ENCODE measurements at regions not wholly inside any gene's neighbourhood (a gene's known extent, or its start where the extent isn't known, plus 50 kb on each side); places are given as distances from the start of the nearest gene placed in this dataset.

DNA sequence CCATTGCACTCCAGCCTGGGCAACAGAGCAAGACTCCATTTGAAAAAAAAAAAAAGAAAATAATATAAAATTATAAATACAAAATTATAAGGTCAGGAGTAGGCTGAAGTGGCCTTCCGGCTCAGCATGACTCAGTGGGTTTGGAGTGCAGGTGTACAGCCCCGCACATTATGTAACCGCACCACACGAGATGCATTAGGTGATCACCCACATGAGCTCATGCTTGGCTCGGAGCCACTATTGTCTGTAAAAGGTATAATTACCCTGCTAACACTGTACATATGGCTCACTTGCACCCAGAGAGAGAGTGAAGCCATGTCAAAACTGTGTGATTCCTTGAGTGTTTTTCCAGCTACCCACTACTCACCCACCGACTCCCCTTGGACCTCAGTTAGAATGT, 557.0 kb downstream of the SLC6A15 start:
- H3K27ac ChIP-seq, result no peak overlapping the region
- Mint-ChIP-seq H3K4me1 (peaks cover 5% of the 10 kb centered on the region), H3K27ac (no peak overlapping the region), H3K36me3 (no peaks in the 10 kb centered on the region), H3K27me3 (ENCODE audit: insufficient read depth, low read depth) (peaks cover 2% of the 10 kb centered on the region), H3K4me3 (no peak overlapping the region), H3K9me3 (no peaks in the 10 kb centered on the region)
- no peaks in the 10 kb centered on the region for H3K27me3 ChIP-seq
- H4K20me1 ChIP-seq (ENCODE audit: low read depth), result no peaks in the 10 kb centered on the region
- TF ChIP-seq, protein P1, sequence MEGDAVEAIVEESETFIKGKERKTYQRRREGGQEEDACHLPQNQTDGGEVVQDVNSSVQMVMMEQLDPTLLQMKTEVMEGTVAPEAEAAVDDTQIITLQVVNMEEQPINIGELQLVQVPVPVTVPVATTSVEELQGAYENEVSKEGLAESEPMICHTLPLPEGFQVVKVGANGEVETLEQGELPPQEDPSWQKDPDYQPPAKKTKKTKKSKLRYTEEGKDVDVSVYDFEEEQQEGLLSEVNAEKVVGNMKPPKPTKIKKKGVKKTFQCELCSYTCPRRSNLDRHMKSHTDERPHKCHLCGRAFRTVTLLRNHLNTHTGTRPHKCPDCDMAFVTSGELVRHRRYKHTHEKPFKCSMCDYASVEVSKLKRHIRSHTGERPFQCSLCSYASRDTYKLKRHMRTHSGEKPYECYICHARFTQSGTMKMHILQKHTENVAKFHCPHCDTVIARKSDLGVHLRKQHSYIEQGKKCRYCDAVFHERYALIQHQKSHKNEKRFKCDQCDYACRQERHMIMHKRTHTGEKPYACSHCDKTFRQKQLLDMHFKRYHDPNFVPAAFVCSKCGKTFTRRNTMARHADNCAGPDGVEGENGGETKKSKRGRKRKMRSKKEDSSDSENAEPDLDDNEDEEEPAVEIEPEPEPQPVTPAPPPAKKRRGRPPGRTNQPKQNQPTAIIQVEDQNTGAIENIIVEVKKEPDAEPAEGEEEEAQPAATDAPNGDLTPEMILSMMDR (IDR thresholded peaks at IDR 0.05), result no peak
- TF ChIP-seq EZH2phosphoT487 (IDR thresholded peaks at IDR 0.05) (no peak), EZH2 (IDR thresholded peaks at IDR 0.05) (no peak)
- H3K9ac ChIP-seq, result no peak overlapping the region
- no peaks in the 10 kb centered on the region for H3K9me3 ChIP-seq (ENCODE audit: low read depth)
- no peak overlapping the region for H3K4me3 ChIP-seq
- no peak overlapping the region for H3K4me2 ChIP-seq
- H3K36me3 ChIP-seq, result no peaks in the 10 kb centered on the region
- DNase-seq (ENCODE audit: low spot score), result no peak
- no peaks in the 10 kb centered on the region for H3F3A ChIP-seq (ENCODE audit: low read depth)
- H3K79me2 ChIP-seq (ENCODE audit: low read depth), result no peaks in the 10 kb centered on the region
- H3K4me1 ChIP-seq, result no peaks in the 10 kb centered on the region
- H2AFZ ChIP-seq (replicated peaks), result no peak overlapping the region

- no peaks in the 10 kb centered on the region for H3F3A ChIP-seq (ENCODE audit: low read depth)
- no peaks in the 10 kb centered on the region for H3K4me1 ChIP-seq
- no peaks in the 10 kb centered on the region for H3K27me3 ChIP-seq
- H3K9me3 Mint-ChIP-seq, result peaks cover 5% of the 10 kb centered on the region
- no peaks in the 10 kb centered on the region for H4K20me1 ChIP-seq (ENCODE audit: low read depth)
- no peaks in the 10 kb centered on the region for H3K79me2 ChIP-seq (ENCODE audit: low read depth)
- no peak overlapping the region for H3K27ac Mint-ChIP-seq
- H3K27me3 Mint-ChIP-seq (ENCODE audit: insufficient read depth, low read depth), result peaks cover 2% of the 10 kb centered on the region
- no peak overlapping the region for H3K4me3 Mint-ChIP-seq
- H3K36me3 Mint-ChIP-seq, result no peaks in the 10 kb centered on the region
- no peaks in the 10 kb centered on the region for H3K4me1 Mint-ChIP-seq
- DNase-seq (ENCODE audit: low spot score), result no peak
- H3K36me3 ChIP-seq, result no peaks in the 10 kb centered on the region
- TF ChIP-seq EZH2phosphoT487 (IDR thresholded peaks at IDR 0.05) (no peak), EZH2 (IDR thresholded peaks at IDR 0.05) (no peak)
- TF ChIP-seq, protein P1 (IDR thresholded peaks at IDR 0.05), result no peak
- H2AFZ ChIP-seq (replicated peaks), result no peak overlapping the region
- H3K4me3 ChIP-seq, result no peak overlapping the region
- no peak overlapping the region for H3K4me2 ChIP-seq
- no peaks in the 10 kb centered on the region for H3K9me3 ChIP-seq (ENCODE audit: low read depth)
- H3K27ac ChIP-seq, result no peak overlapping the region
- H3K9ac ChIP-seq, result no peak overlapping the region
Measured at GRCh38 chr12:84348582-84348981, 564.0 kb downstream of the SLC6A15 start.

DNA sequence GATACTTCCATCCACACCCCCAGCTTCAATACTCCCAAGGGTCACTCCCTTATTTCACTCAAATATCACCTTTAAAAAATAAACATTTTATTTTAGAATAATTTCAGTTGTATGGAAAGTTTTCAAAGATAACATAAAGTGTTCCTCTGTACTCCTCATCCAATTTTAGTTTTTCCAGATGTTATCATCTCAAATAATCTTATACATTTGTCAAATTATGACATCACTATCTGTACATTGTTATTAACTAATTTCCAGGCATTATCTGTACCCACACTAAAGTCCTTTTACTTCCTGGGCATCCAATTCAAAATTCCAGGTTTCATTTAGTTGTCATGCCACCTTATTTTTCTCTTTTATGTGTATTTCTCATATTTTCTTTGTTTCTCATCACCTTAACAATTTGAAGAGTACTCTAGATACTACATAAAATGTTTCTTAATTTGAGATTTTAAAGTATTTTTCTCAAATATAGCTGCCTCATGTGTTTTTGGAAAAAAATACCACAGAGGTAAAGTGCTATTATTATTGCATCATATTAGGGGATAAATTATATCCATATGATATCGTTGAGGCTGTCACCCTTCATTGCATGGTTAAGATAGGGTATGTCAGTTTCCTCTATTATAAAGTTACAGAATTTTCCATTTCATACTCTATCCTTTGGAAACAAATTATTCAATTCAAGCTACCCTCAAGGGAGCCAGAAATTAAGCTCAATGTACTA, 571.0 kb downstream of the SLC6A15 start:
- H3K27me3 ChIP-seq, result no peaks in the 10 kb centered on the region
- no peaks in the 10 kb centered on the region for H3K36me3 Mint-ChIP-seq
- no peak overlapping the region for H3K9ac ChIP-seq
- no peak for DNase-seq (ENCODE audit: low spot score)
- no peaks in the 10 kb centered on the region for H3K79me2 ChIP-seq (ENCODE audit: low read depth)
- H3K36me3 ChIP-seq, result no peaks in the 10 kb centered on the region
- H3K4me3 Mint-ChIP-seq, result no peak overlapping the region
- no peaks in the 10 kb centered on the region for H3K4me1 Mint-ChIP-seq
- no peak overlapping the region for H3K4me3 ChIP-seq
- no peaks in the 10 kb centered on the region for H3K4me1 ChIP-seq
- no peak overlapping the region for H2AFZ ChIP-seq (replicated peaks)
- no peak overlapping the region for H3K27ac ChIP-seq
- no peaks in the 10 kb centered on the region for H3K27me3 Mint-ChIP-seq (ENCODE audit: insufficient read depth, low read depth)
- H4K20me1 ChIP-seq (ENCODE audit: low read depth), result no peaks in the 10 kb centered on the region
- H3K9me3 ChIP-seq (ENCODE audit: low read depth), result no peaks in the 10 kb centered on the region
- H3F3A ChIP-seq (ENCODE audit: low read depth), result no peaks in the 10 kb centered on the region
- TF ChIP-seq EZH2phosphoT487 (IDR thresholded peaks at IDR 0.05) (no peak), EZH2 (IDR thresholded peaks at IDR 0.05) (no peak)
- TF ChIP-seq, protein P1 (IDR thresholded peaks at IDR 0.05), result no peak
- no peak overlapping the region for H3K4me2 ChIP-seq
- peaks cover 5% of the 10 kb centered on the region for H3K9me3 Mint-ChIP-seq
- H3K27ac Mint-ChIP-seq, result no peak overlapping the region

Data from neural progenitor cell (in vitro differentiated cells).